Activated CD4-positive, alpha-beta memory T cell treated with anti-CD3 and anti-CD28 coated beads for 36 hours (primary cell): ENCODE measurements at regions not wholly inside any gene's neighbourhood (a gene's known extent, or its start where the extent isn't known, plus 50 kb on each side); places are given as distances from the start of the nearest gene placed in this dataset.

Source experiments
- CTCF ChIA-PET: fragments of 350-600 bp; sonication (Branson Sonifier 250); formaldehyde crosslinking; loops from one replicate; lab custom pipeline; 2021; ENCODE audit warnings: antibody characterized with exemption, inconsistent platforms; lab: Charles Lee
- POLR2A ChIA-PET: fragments of 350-600 bp; sonication (Branson Sonifier 250); formaldehyde crosslinking; loops from one replicate; lab custom pipeline; 2021; ENCODE audit warnings: antibody characterized with exemption; lab: Charles Lee
- DNase-seq: peaks from one replicate; pipeline ENCODE4 v3.0.0-alpha.2; 2020
- H3K27ac Mint-ChIP-seq: one replicate; pipeline ENCODE4 v1.8.0; 2021; ENCODE audit warnings: mixed read lengths
- H3K27me3 Mint-ChIP-seq: one replicate; pipeline ENCODE4 v1.8.0; 2021; ENCODE audit warnings: mixed read lengths
- H3K36me3 Mint-ChIP-seq: one replicate; pipeline ENCODE4 v1.8.0; 2021; ENCODE audit warnings: mixed read lengths
- H3K4me1 Mint-ChIP-seq: one replicate; pipeline ENCODE4 v1.8.0; 2021; ENCODE audit warnings: low read depth, mixed read lengths
- H3K4me3 Mint-ChIP-seq: one replicate; pipeline ENCODE4 v1.8.0; 2021; ENCODE audit warnings: mild to moderate bottlenecking, mixed read lengths
- H3K9me3 Mint-ChIP-seq: one replicate; pipeline ENCODE4 v1.8.0; 2021; ENCODE audit warnings: mixed read lengths
- intact Hi-C: fragments of 100-400 bp; cut with micrococcal nuclease; formaldehyde crosslinking; loops from one replicate; pipeline ENCODE4 v1.15.1; 2023

DNA sequence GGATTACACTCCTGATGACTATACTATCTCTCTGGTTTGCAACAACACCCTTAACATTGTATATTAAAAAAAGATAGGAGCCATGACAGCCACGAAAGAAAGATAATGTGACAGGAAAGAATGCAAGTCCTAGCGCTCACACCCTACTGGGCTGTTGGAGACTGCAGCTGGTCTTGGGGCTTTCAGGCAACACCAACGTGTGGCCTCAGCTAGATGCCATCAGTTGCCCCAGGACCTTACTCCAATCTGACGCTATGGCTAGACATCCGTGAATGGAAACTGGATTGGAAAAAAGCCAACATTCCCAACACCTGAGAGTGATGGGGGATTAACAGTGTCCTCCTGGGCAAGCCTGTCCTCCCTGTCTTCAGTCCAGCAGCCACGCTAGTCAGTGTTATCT is 357.4 kb upstream of the GULP1 start:
- H3K9me3 Mint-ChIP-seq, result no peaks in the 10 kb centered on the region

DNA sequence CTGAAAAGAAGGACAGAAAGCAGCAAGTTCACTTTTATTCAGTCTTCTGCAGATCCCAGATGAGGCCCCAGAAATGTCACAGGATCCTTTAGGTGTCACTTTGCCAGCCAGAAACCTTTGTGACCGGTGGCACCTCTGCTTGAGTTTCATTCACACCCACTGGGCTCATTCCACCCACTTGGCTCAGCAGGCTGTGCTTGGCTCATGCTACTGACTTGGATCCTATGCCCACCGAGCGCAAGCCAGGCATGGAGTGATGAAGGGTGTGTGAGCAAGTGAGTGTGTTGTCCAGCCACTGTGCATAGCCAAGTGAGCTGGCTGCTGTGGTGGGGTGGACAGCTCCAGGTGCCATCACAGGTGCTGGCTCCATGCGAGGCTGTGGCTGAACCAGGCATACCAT is 357.0 kb upstream of the GULP1 start:
- Mint-ChIP-seq H3K9me3 (no peaks in the 10 kb centered on the region), H3K4me3 (no peak overlapping the region), H3K27me3 (no peaks in the 10 kb centered on the region), H3K4me1 (no peaks in the 10 kb centered on the region), H3K27ac (no peak overlapping the region), H3K36me3 (no peaks in the 10 kb centered on the region)
- DNase-seq, result no peak
- intact Hi-C loops, result no loop called here
- ChIA-PET POLR2A (no interaction called here), CTCF (no interaction called here)

More for the DNA sequence above, 357.4 kb upstream of the GULP1 start:
- intact Hi-C loops, result no loop called here
- Mint-ChIP-seq H3K36me3 (no peaks in the 10 kb centered on the region), H3K27me3 (no peaks in the 10 kb centered on the region), H3K4me3 (no peak overlapping the region), H3K27ac (no peak overlapping the region), H3K4me1 (no peaks in the 10 kb centered on the region)
- ChIA-PET CTCF (no interaction called here), POLR2A (no interaction called here)
- DNase-seq, result no peak

DNA sequence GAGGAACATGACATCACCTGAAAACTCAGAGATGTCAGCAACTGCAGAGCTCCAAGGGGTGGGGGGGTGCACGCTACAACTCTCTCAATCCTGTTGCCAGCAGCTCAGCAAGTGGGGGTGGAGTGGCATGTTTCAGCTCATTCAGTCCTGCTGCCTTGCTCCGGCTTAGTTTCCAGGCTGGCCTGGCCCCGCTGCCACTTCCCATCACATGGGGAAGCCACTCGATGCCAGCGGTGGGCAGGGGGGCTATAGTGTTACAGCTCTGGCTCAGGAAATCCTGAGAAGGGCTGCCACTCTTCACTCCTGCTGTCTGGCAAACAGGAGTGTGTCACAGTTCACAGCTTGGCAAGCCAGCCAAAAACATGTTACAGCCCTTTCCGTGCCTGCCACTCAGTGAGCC is 356.5 kb upstream of the GULP1 start:
- H3K9me3 Mint-ChIP-seq, result no peaks in the 10 kb centered on the region
- no peaks in the 10 kb centered on the region for H3K36me3 Mint-ChIP-seq
- intact Hi-C loops, result no loop called here
- CTCF ChIA-PET, result no interaction called here
- H3K27me3 Mint-ChIP-seq, result no peaks in the 10 kb centered on the region
- POLR2A ChIA-PET, result no interaction called here
- DNase-seq, result no peak
- no peaks in the 10 kb centered on the region for H3K4me1 Mint-ChIP-seq
- H3K27ac Mint-ChIP-seq, result no peak overlapping the region
- H3K4me3 Mint-ChIP-seq, result no peak overlapping the region

DNA sequence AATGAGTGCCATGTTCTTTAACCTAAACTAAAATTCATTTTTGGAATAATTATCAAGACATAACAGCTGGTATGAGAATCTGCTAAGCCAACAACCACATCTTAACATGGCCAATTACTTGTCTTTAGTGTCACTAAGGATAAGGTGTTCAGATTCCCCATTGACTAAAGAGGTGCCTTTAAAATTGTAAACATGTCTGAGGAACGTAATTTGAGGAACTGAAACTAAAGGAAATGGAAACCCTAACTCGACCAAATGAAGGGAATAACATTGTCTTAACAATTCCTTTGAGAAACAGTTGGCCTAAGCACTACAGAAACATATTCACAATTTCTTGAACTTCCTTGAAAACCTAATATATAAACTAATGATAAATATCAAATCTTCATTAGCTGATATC is 355.4 kb upstream of the GULP1 start:
- Mint-ChIP-seq H3K27me3 (no peaks in the 10 kb centered on the region), H3K27ac (no peak overlapping the region), H3K36me3 (no peaks in the 10 kb centered on the region), H3K9me3 (no peaks in the 10 kb centered on the region), H3K4me1 (no peaks in the 10 kb centered on the region), H3K4me3 (no peak overlapping the region)
- ChIA-PET CTCF (no interaction called here), POLR2A (no interaction called here)
- intact Hi-C loops, result no loop called here
- no peak for DNase-seq

DNA sequence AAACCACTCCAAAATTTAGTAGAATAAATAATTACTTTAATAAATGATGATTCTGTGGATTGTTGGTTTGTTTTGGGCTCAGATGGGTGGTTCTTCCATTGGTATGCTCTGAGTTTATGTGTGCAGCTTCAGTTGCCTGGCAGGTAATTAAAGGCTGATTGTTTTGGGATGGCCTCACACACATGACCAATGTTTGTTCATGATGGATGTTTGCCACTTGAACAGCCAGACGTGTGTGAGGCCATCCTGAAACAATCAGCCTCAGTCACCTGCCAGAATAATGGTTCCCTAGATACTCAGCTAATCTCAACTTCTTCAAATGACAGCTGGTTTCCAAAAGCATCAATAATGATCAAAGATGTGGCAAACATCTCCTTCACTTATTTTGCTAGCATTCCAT is 352.5 kb upstream of the GULP1 start:
- Mint-ChIP-seq H3K27me3 (no peaks in the 10 kb centered on the region), H3K27ac (no peak overlapping the region), H3K4me3 (no peak overlapping the region), H3K36me3 (no peaks in the 10 kb centered on the region), H3K9me3 (no peaks in the 10 kb centered on the region), H3K4me1 (no peaks in the 10 kb centered on the region)
- intact Hi-C loops, result no loop called here
- POLR2A ChIA-PET, result no interaction called here
- CTCF ChIA-PET, result no interaction called here
- no peak for DNase-seq

DNA sequence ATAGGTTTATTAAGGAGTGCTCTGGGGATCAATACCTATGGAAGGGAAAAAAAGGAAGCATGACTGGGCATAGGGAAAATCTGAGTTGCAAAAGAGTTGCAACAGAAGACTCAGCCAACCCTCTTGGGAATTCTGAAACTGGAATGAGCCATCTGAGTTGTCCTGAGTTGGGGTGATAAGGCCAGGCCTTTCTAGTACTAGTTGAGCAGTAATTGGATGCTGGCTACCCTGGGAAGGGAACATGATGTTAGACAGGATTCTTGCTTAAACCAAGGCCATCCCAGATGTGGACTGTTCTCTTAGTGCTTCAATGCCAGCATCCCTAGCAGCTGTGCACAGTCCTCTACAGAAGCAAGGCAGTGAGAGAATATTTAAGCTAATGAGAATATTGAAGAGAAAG is 348.8 kb upstream of the GULP1 start:
- ChIA-PET CTCF (no interaction called here), POLR2A (no interaction called here)
- no peak overlapping the region for H3K27ac Mint-ChIP-seq
- no peaks in the 10 kb centered on the region for H3K4me1 Mint-ChIP-seq
- intact Hi-C loops, result no loop called here
- H3K27me3 Mint-ChIP-seq, result no peaks in the 10 kb centered on the region
- H3K4me3 Mint-ChIP-seq, result no peak overlapping the region
- no peak for DNase-seq
- H3K9me3 Mint-ChIP-seq, result no peaks in the 10 kb centered on the region
- no peaks in the 10 kb centered on the region for H3K36me3 Mint-ChIP-seq

DNA sequence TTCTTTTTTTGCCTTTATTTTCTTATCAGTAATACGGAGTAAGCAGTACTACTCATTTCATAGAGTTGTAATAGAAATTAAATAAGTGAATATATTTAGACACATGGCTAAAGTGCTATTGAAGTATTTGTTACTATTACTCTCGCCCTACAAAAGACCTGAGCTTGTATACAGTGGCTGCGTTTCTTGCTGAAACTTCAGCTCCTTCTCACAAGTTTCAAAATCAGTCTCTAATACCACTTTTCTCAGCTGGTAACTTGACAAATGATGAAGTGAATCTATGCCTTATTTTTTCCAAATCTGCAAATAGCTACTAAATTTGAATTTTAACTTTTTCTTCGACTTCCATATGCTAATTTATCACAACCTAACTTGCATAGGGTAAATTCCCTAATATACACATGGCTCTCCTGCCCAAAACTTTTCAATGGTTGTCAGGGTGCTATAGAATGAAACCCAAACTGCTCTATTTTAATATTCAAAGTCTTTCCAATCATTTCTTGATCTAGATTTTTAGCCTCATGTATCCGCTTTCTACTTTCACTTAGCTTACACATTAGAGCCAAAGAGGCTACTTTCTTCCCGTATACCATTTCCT is 347.8 kb upstream of the GULP1 start:
- H3K4me1 Mint-ChIP-seq, result no peaks in the 10 kb centered on the region
- intact Hi-C loops, result no loop called here
- H3K36me3 Mint-ChIP-seq, result no peaks in the 10 kb centered on the region
- H3K9me3 Mint-ChIP-seq, result no peaks in the 10 kb centered on the region
- POLR2A ChIA-PET, result no interaction called here
- CTCF ChIA-PET, result no interaction called here
- no peak overlapping the region for H3K4me3 Mint-ChIP-seq
- no peak for DNase-seq
- no peak overlapping the region for H3K27ac Mint-ChIP-seq
- H3K27me3 Mint-ChIP-seq, result no peaks in the 10 kb centered on the region

DNA sequence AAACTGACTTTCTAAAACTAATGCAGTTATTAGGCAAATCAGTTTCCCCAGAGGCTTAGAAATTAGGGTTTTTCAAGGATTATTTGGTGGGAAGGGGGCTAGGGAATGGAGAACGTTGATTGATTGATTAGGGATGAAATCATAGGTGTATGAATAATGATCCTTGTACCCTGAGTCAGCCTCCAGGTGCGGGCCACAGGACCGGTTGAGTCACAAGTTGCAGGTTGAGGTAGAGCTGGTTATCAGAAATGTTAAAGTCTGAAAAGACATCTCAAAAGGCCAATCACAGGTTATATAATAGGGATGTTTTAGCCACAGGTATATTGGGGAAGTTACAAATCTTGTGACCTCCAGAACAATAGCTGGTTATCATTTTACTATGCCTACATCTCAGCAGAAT is 341.8 kb upstream of the GULP1 start:
- ChIA-PET POLR2A (no interaction called here), CTCF (no interaction called here)
- Mint-ChIP-seq H3K4me1 (no peaks in the 10 kb centered on the region), H3K4me3 (no peak overlapping the region), H3K36me3 (no peaks in the 10 kb centered on the region), H3K27ac (no peak overlapping the region), H3K27me3 (no peaks in the 10 kb centered on the region), H3K9me3 (peaks cover 18% of the 10 kb centered on the region)
- intact Hi-C loops, result no loop called here
- DNase-seq, result no peak

DNA sequence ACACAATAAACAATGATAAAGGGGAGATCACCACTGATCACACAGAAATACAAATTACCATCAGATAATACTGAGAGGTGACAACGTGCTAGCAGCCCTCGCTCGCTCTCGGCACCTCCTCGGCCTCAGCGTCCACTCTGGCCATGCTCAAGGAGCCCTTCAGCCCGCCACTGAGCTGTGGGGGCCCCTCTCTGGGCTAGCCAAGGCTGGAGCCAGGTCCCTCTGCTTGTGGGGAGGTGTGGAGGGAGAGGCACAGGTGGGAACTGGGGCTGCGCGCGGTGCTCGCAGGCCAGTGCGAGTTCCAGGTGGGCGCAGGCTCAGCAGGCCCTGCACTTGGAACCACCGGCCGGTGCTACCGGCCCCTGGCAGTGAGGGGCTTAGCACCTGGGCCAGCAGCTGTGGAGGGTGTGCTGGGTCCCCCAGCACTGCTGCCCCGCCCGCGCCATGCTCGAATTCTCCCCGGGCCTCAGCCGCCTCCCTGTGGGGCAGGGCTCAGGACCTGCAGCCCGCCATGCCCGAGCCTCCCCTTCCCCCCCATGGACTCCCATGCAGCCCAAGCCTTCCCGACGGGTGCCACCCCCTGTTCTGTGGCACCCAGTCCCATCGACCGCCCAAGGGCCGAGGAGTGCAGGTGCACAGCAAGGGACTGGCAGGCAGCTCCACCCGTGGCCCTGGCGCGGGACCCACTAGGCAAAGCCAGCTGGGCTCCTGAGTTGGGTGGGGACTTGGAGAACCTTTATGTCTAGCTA is 340.0 kb upstream of the GULP1 start:
- no peak for DNase-seq
- H3K9me3 Mint-ChIP-seq, result peaks cover 21% of the 10 kb centered on the region
- intact Hi-C loops, result no loop called here
- ChIA-PET CTCF (no interaction called here), POLR2A (no interaction called here)
- no peaks in the 10 kb centered on the region for H3K36me3 Mint-ChIP-seq
- H3K4me3 Mint-ChIP-seq, result no peak overlapping the region
- H3K4me1 Mint-ChIP-seq, result no peaks in the 10 kb centered on the region
- no peak overlapping the region for H3K27ac Mint-ChIP-seq
- H3K27me3 Mint-ChIP-seq, result no peaks in the 10 kb centered on the region

DNA sequence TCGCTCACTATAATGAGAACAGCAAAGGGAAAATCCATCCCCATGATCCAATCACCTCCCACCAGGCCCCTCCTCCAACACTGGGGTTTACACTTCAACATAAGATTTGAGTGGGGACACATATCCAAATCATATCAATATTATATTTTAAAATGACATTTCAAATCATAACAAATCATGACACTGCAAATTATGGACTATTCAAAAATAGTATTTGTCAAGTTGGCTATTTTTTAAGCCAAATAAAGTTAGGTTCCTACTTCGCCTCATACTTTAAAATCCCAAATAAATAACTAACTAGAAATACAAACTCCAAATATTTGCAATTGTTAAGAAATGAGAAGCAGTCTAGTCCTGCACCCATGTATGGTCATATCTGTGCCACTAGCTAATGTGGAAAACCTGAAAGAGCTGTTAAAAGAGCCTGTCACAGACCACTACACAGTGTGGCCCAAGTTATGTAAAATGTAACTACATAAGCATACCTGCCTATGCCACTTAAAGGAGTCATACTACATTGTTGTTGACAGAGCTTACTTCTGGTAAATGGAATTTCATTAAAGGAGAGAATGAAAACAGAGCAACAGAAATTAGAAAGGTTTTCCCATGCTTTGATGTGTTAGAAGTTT is 334.7 kb upstream of the GULP1 start:
- Mint-ChIP-seq H3K27me3 (no peaks in the 10 kb centered on the region), H3K36me3 (no peaks in the 10 kb centered on the region), H3K9me3 (peaks cover 13% of the 10 kb centered on the region), H3K4me1 (no peaks in the 10 kb centered on the region), H3K27ac (no peak overlapping the region), H3K4me3 (no peak overlapping the region)
- DNase-seq, result no peak
- intact Hi-C loops, result no loop called here
- ChIA-PET CTCF (no interaction called here), POLR2A (no interaction called here)

DNA sequence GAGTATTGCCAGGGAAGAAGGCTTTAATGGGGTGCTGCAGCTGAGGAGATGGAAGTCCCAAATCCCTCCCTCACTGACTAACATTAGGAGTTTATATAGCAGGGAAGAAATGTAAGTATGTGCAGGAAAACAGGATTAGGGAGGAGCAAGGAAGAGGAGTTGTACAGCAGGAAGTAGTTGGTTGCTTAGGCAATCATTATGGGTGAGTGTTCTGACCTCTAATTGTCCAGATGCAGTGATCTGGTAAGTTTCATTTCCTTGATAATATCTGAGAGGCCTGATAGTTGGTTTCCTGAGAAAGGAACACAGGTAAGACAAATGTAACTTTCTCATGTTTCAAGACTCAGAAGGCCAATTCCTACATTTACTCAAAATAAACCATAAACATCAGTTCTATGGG is 331.9 kb upstream of the GULP1 start:
- POLR2A ChIA-PET, result no interaction called here
- no peaks in the 10 kb centered on the region for H3K4me1 Mint-ChIP-seq
- DNase-seq, result no peak
- CTCF ChIA-PET, result no interaction called here
- H3K36me3 Mint-ChIP-seq, result no peaks in the 10 kb centered on the region
- H3K4me3 Mint-ChIP-seq, result no peak overlapping the region
- H3K27ac Mint-ChIP-seq, result no peak overlapping the region
- peaks cover 4% of the 10 kb centered on the region for H3K9me3 Mint-ChIP-seq
- intact Hi-C loops, result no loop called here
- no peaks in the 10 kb centered on the region for H3K27me3 Mint-ChIP-seq

DNA sequence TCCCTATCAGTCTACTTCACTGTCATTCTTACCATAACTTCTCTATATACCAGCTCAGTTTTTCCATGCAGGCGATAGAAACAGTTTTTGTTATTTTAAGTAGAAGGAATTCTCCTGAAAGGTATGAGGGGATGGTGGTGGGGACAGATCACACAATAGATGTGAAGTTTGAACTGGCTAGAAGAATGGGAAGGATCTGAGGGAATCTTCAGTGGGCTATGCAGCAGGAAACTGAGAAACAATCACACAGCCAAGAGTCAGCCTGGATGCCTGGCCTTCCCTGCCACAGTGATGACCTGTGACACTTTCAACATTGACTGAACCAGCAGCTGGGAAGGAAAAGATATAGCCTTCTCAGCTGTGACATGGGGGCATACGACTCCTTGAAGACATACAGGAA is 329.1 kb upstream of the GULP1 start:
- POLR2A ChIA-PET, result no interaction called here
- CTCF ChIA-PET, result no interaction called here
- H3K4me1 Mint-ChIP-seq, result no peaks in the 10 kb centered on the region
- H3K36me3 Mint-ChIP-seq, result no peaks in the 10 kb centered on the region
- H3K9me3 Mint-ChIP-seq, result no peaks in the 10 kb centered on the region
- DNase-seq, result no peak
- no peak overlapping the region for H3K4me3 Mint-ChIP-seq
- H3K27me3 Mint-ChIP-seq, result no peaks in the 10 kb centered on the region
- intact Hi-C loops, result no loop called here
- H3K27ac Mint-ChIP-seq, result no peak overlapping the region

DNA sequence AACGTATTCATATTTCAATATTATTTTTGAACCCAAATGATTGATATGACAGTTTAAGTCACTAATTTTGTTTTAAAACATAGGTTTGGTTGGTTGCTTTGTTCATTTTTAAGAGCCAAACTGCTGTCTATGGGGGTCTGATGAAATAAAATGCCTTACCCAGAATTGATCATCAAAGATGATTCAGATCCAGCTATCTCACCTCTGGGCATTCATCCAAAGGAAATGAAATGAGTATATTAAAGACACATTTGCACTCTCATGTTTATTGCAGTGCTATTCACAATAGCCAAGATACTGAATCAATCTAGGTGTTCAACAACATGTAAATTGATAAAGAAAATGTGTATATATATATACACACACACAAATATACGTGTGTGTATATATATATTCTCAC is 326.9 kb upstream of the GULP1 start:
- no peak for DNase-seq
- CTCF ChIA-PET, result no interaction called here
- Mint-ChIP-seq H3K4me1 (no peaks in the 10 kb centered on the region), H3K27ac (no peak overlapping the region), H3K4me3 (no peak overlapping the region), H3K9me3 (no peaks in the 10 kb centered on the region), H3K36me3 (no peaks in the 10 kb centered on the region), H3K27me3 (no peaks in the 10 kb centered on the region)
- intact Hi-C loops, result no loop called here
- POLR2A ChIA-PET, result no interaction called here
